Breast epithelium (tissue), 3 donors: ENCODE measurements at regions not wholly inside any gene's neighbourhood (a gene's known extent, or its start where the extent isn't known, plus 50 kb on each side); places are given as distances from the start of the nearest gene placed in this dataset.

Source experiments
- CTCF ChIP-seq, 3 donors: fragments of 450-650 bp; IDR thresholded peaks; one replicate each; pipeline ENCODE4 v1.5.1; 2016 to 2017; ENCODE audit warnings: antibody characterized with exemption in 3 of 3, mild to moderate bottlenecking in 3 of 3, moderate library complexity in 3 of 3
- POLR2A ChIP-seq: fragments of 450-650 bp; IDR thresholded peaks from one replicate; pipeline ENCODE4 v1.6.1; 2016; ENCODE audit warnings: antibody characterized with exemption, mild to moderate bottlenecking, moderate library complexity

GRCh38 chr6:77181749-77182148, 281.5 kb downstream of the HTR1B start:
- TF ChIP-seq CTCF (IDR thresholded peaks at IDR 0.05), result no peak
- no peak for TF ChIP-seq POLR2A
